ENCODE measurements at regions not wholly inside any gene's neighbourhood (a gene's known extent, or its start where the extent isn't known, plus 50 kb on each side); places are given as distances from the start of the nearest gene placed in this dataset.

DNA sequence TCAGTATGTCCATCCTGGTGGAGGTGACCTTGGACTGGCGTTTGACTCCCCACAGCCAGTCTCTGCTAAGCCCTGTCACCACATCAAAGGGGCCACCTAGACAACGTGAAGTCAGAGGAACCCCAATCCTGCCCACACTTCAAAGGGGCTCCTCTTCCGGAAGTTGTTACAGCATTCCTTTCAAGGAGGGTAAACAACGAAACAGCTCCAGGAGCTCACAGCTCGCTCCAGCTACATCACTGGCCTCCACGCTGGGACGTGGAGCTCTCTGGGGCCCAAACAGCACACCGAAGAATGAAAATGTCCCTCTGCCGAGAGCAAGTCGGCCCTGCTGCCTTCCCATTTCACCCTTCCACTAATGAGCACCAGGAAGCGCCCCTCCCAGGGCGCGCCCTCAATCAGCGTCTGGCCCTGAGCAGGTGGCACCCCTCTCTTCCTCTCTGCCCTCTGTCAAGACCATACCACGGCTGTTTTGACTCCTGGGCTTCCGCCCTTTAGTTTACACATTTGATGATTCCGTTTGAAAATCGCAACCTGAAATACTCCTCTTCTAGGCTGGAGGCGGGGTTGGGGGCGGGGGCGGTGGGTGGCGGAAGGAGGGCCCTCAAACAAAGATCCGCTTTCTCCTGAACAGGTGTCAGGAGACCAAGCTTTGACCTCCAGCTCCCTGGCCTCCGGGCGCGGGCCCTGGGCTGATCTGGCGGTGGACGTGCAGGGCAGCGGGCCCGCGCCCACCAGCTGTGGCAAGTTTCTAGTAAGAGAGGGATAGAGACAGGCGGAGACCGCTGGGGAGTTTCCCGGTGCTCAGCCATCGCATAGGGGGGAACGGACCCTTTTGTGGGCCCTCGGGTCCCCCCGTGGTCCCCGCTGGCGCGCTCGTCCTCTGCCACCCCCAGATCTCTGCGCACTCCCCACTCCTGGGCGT is 53.1 kb upstream of the KDM7A start:
- Histone ChIP-seq H3K36me3 (ENCODE audit: insufficient read depth, low read length) (no peaks in the 10 kb centered on the region), H3K4me1 (ENCODE audit: insufficient read depth, low read length, severe bottlenecking) (peaks cover 33% of the 10 kb centered on the region), H3F3A (ENCODE audit: insufficient read depth, low read length) (no peaks in the 10 kb centered on the region), H3K4me2 (ENCODE audit: low read length) (peak overlapping the region; percentile 74), H3K4me3 (ENCODE audit: low read depth, low read length, poor library complexity, severe bottlenecking) (peak overlapping the region; percentile 72), H3K9ac (ENCODE audit: low read length) (peak overlapping the region; percentile 64; the same call in 1 of the 2 replicates), H3K9me3 (ENCODE audit: low read length) (no peaks in the 10 kb centered on the region), H3K9me2 (ENCODE audit: low read depth, low read length) (no peaks in the 10 kb centered on the region), H3K27ac (ENCODE audit: low read depth, low read length, poor library complexity, severe bottlenecking) (peak overlapping the region; percentile 73), H3K27me3 (ENCODE audit: insufficient read depth, low read length) (no peaks in the 10 kb centered on the region), H4K20me1 (ENCODE audit: insufficient read depth, low read length) (no peaks in the 10 kb centered on the region), H3K79me2 (ENCODE audit: insufficient read depth, low read length) (no peaks in the 10 kb centered on the region), H2AFZ (ENCODE audit: low read length) (peak overlapping the region; percentile 84)
- TF ChIP-seq, protein P1, sequence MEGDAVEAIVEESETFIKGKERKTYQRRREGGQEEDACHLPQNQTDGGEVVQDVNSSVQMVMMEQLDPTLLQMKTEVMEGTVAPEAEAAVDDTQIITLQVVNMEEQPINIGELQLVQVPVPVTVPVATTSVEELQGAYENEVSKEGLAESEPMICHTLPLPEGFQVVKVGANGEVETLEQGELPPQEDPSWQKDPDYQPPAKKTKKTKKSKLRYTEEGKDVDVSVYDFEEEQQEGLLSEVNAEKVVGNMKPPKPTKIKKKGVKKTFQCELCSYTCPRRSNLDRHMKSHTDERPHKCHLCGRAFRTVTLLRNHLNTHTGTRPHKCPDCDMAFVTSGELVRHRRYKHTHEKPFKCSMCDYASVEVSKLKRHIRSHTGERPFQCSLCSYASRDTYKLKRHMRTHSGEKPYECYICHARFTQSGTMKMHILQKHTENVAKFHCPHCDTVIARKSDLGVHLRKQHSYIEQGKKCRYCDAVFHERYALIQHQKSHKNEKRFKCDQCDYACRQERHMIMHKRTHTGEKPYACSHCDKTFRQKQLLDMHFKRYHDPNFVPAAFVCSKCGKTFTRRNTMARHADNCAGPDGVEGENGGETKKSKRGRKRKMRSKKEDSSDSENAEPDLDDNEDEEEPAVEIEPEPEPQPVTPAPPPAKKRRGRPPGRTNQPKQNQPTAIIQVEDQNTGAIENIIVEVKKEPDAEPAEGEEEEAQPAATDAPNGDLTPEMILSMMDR (IDR thresholded peaks at IDR 0.05; ENCODE audit: low read length) = no peak
- TF ChIP-seq EZH2 (IDR thresholded peaks at IDR 0.05; ENCODE audit: borderline replicate concordance, low read length) = no peak

DNA sequence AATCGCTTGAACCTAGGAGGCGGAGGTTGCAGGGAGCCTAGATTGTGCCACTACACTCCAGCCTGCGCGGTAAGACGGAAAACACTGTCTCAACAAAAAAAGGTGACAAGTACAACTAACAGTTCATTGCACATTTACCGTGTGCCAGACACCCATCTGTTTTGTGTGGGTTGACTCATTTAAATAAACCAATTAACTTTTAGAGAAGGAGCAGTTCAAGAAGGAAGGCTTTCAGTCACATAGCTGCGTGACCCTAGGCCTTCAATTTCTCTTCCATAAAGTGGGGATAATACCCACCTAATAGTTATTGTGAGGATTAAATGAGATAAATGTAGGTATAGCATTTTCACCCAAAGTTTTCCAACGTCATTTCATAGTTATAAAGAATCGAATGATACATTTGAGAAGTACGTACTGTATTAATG is 52.3 kb upstream of the KDM7A start:
- no peak overlapping the region for H3K9ac ChIP-seq (ENCODE audit: low read length)
- no peaks in the 10 kb centered on the region for H3K36me3 ChIP-seq (ENCODE audit: insufficient read depth, low read length)
- no peaks in the 10 kb centered on the region for H4K20me1 ChIP-seq (ENCODE audit: insufficient read depth, low read length)
- peaks cover 33% of the 10 kb centered on the region for H3K4me1 ChIP-seq (ENCODE audit: insufficient read depth, low read length, severe bottlenecking)
- no peak overlapping the region for H2AFZ ChIP-seq (ENCODE audit: low read length)
- H3K9me2 ChIP-seq (ENCODE audit: low read depth, low read length) = no peaks in the 10 kb centered on the region
- H3K4me2 ChIP-seq (ENCODE audit: low read length) = peak overlapping the region; percentile 74; the same call in 1 of the 2 replicates
- peak overlapping the region; percentile 73 for H3K27ac ChIP-seq (ENCODE audit: low read depth, low read length, poor library complexity, severe bottlenecking)
- no peaks in the 10 kb centered on the region for H3K9me3 ChIP-seq (ENCODE audit: low read length)
- H3F3A ChIP-seq (ENCODE audit: insufficient read depth, low read length) = no peaks in the 10 kb centered on the region
- H3K4me3 ChIP-seq (ENCODE audit: low read depth, low read length, poor library complexity, severe bottlenecking) = no peak overlapping the region
- H3K27me3 ChIP-seq (ENCODE audit: insufficient read depth, low read length) = no peaks in the 10 kb centered on the region
- TF ChIP-seq EZH2 (IDR thresholded peaks at IDR 0.05; ENCODE audit: borderline replicate concordance, low read length) = no peak
- TF ChIP-seq, protein P1 (IDR thresholded peaks at IDR 0.05; ENCODE audit: low read length) = no peak
- no peaks in the 10 kb centered on the region for H3K79me2 ChIP-seq (ENCODE audit: insufficient read depth, low read length)
